ENCODE measurements at regions not wholly inside any gene's neighbourhood (a gene's known extent, or its start where the extent isn't known, plus 50 kb on each side); places are given as distances from the start of the nearest gene placed in this dataset.

- H3K4me3 ChIP-seq (ENCODE audit: low read depth in 1 of 2, low read length in 2 of 2): no peak overlapping the region
- H3K9me3 ChIP-seq (ENCODE audit: low read length): no peaks in the 10 kb centered on the region
- H3K9ac ChIP-seq (ENCODE audit: low read length): no peak overlapping the region
- H3K36me3 ChIP-seq (ENCODE audit: insufficient read depth, low read length): no peaks in the 10 kb centered on the region
- no peak overlapping the region for H3K27ac ChIP-seq (ENCODE audit: low read depth, low read length)
- H3K27me3 ChIP-seq (ENCODE audit: control insufficient read depth in 1 of 2, insufficient read depth in 2 of 2, low read length in 2 of 2): peaks cover 0 to 6% of the 10 kb centered on the region in 2 donors
- H3K4me1 ChIP-seq (ENCODE audit: insufficient read depth, low read length): no peaks in the 10 kb centered on the region
These were observed 1184.5 kb downstream of the BRD1 start for GRCh38 chr22:48643066-48643731.

DNA sequence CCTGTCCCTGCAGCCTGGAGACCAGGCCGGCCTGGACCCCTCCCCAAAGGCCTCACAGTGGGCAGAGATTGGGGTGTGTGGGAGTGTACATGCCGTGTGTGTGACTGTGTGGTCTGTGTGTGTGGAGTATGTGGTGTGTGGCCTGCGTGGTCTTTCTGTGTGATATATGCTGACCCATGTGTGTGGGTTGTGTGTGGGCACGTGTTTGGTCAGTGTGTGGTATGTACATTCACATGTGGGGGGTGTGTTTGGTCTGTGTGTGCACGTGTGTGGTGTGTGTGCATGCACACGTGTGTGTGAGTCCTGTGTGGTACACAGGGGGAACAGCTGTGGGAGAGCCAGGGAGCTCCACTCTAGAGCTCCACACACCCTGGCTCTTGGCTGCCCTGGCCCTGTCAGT, 1185.1 kb downstream of the BRD1 start:
- H3K27me3 ChIP-seq (ENCODE audit: control insufficient read depth in 1 of 2, insufficient read depth in 2 of 2, low read length in 2 of 2): peaks cover 0 to 6% of the 10 kb centered on the region in 2 donors
- no peaks in the 10 kb centered on the region for H3K9me3 ChIP-seq (ENCODE audit: low read length)
- H3K9ac ChIP-seq (ENCODE audit: low read length): no peak overlapping the region
- H3K4me3 ChIP-seq (ENCODE audit: low read depth in 1 of 2, low read length in 2 of 2): no peak overlapping the region
- H3K4me1 ChIP-seq (ENCODE audit: insufficient read depth, low read length): no peaks in the 10 kb centered on the region
- no peak overlapping the region for H3K27ac ChIP-seq (ENCODE audit: low read depth, low read length)
- no peaks in the 10 kb centered on the region for H3K36me3 ChIP-seq (ENCODE audit: insufficient read depth, low read length)

GRCh38 chr22:48641906-48642475, 1185.7 kb downstream of the BRD1 start:
- H3K4me1 ChIP-seq (ENCODE audit: insufficient read depth, low read length): no peaks in the 10 kb centered on the region
- H3K27me3 ChIP-seq (ENCODE audit: control insufficient read depth in 1 of 2, insufficient read depth in 2 of 2, low read length in 2 of 2): peaks cover 0 to 6% of the 10 kb centered on the region in 2 donors
- no peak overlapping the region for H3K4me3 ChIP-seq (ENCODE audit: low read depth in 1 of 2, low read length in 2 of 2)
- no peak overlapping the region for H3K27ac ChIP-seq (ENCODE audit: low read depth, low read length)
- H3K9me3 ChIP-seq (ENCODE audit: low read length): no peaks in the 10 kb centered on the region
- H3K36me3 ChIP-seq (ENCODE audit: insufficient read depth, low read length): no peaks in the 10 kb centered on the region
- H3K9ac ChIP-seq (ENCODE audit: low read length): no peak overlapping the region

- no peaks in the 10 kb centered on the region for H3K4me1 ChIP-seq (ENCODE audit: insufficient read depth, low read length)
- no peak overlapping the region for H3K27ac ChIP-seq (ENCODE audit: low read depth, low read length)
- no peak overlapping the region for H3K9ac ChIP-seq (ENCODE audit: low read length)
These were observed 1186.5 kb downstream of the BRD1 start for GRCh38 chr22:48640890-48641841.

GRCh38 chr22:48639896-48640748, 1187.6 kb downstream of the BRD1 start:
- Histone ChIP-seq H3K27ac (ENCODE audit: low read depth, low read length) (no peak overlapping the region), H3K9ac (ENCODE audit: low read length) (no peak overlapping the region), H3K9me3 (ENCODE audit: low read length) (no peaks in the 10 kb centered on the region), H3K27me3 (ENCODE audit: control insufficient read depth in 1 of 2, insufficient read depth in 2 of 2, low read length in 2 of 2) (peaks cover 0 to 6% of the 10 kb centered on the region in 2 donors), H3K4me3 (ENCODE audit: low read depth in 1 of 2, low read length in 2 of 2) (no peak overlapping the region), H3K36me3 (ENCODE audit: insufficient read depth, low read length) (no peaks in the 10 kb centered on the region), H3K4me1 (ENCODE audit: insufficient read depth, low read length) (no peaks in the 10 kb centered on the region)

More at GRCh38 chr22:48640890-48641841, 1186.5 kb downstream of the BRD1 start:
- H3K9me3 ChIP-seq (ENCODE audit: low read length): no peaks in the 10 kb centered on the region
- H3K36me3 ChIP-seq (ENCODE audit: insufficient read depth, low read length): no peaks in the 10 kb centered on the region
- H3K27me3 ChIP-seq (ENCODE audit: control insufficient read depth in 1 of 2, insufficient read depth in 2 of 2, low read length in 2 of 2): peaks cover 0 to 6% of the 10 kb centered on the region in 2 donors
- no peak overlapping the region for H3K4me3 ChIP-seq (ENCODE audit: low read depth in 1 of 2, low read length in 2 of 2)

DNA sequence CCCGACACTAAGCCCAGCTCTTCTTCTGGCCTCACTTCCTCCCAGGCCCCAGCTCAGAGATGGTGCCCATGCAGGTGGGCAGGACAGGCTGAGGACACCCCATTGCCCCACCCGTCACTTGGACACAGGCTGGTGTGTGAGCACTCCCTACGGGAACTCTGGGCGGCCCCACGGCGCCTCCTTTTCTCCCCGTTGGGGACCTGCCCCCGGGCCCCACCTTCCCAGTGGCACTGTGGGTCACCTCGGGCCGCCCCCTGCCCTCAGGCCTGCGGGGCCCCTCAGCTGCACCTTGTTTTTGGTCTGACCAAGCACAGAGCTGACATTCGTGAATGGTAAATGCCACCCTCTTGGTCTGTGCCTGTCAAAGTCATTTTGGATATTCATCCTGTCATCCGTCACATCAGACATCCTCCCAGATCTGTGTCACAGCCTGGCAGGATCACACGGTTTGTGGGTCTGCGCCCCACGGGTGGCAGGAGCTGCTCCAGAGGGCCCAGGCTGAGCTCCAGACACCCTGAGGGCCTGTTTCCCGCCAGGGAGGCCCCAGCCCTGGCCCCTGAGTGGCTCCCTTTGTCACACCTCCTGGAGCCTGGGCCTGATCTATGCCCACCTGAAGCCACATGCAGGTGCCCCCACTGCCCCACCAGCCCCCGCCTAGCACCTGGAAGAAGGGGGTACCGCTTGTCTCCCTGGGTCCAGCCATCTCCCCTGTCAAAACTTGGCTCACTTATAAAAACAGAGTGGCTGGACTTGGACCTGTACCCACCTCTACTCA, 1188.5 kb downstream of the BRD1 start:
- Histone ChIP-seq H3K36me3 (ENCODE audit: insufficient read depth, low read length) (no peaks in the 10 kb centered on the region), H3K27ac (ENCODE audit: low read depth, low read length) (no peak overlapping the region), H3K4me3 (ENCODE audit: low read depth in 1 of 2, low read length in 2 of 2) (no peak overlapping the region), H3K4me1 (ENCODE audit: insufficient read depth, low read length) (no peaks in the 10 kb centered on the region), H3K27me3 (ENCODE audit: control insufficient read depth in 1 of 2, insufficient read depth in 2 of 2, low read length in 2 of 2) (peaks cover 0 to 6% of the 10 kb centered on the region in 2 donors), H3K9ac (ENCODE audit: low read length) (no peak overlapping the region), H3K9me3 (ENCODE audit: low read length) (no peaks in the 10 kb centered on the region)

DNA sequence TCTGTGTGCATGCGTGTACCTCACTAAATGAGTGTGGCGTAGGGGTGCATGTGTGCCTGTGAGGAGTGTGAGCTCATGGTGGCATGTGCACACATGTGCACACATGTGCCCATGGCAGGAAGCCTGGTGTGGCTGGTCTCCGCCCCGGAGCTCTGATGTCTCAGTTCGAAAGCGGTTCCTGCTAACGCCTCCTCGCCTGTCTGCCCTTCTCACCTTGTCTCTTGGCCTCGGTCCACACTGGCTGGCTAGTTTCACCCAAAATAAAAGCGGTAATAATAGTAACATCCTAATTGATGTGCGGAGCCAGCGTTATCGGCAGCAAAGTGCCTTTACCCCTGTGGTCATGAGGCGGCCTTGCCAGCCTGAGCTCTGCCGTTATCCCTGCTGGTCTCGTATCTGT, 1190.4 kb downstream of the BRD1 start:
- Histone ChIP-seq H3K9ac (ENCODE audit: low read length) (no peak overlapping the region), H3K4me1 (ENCODE audit: insufficient read depth, low read length) (no peaks in the 10 kb centered on the region), H3K27me3 (ENCODE audit: control insufficient read depth in 1 of 2, insufficient read depth in 2 of 2, low read length in 2 of 2) (peaks cover 0 to 6% of the 10 kb centered on the region in 2 donors), H3K4me3 (ENCODE audit: low read depth in 1 of 2, low read length in 2 of 2) (no peak overlapping the region), H3K36me3 (ENCODE audit: insufficient read depth, low read length) (no peaks in the 10 kb centered on the region), H3K9me3 (ENCODE audit: low read length) (no peaks in the 10 kb centered on the region), H3K27ac (ENCODE audit: low read depth, low read length) (no peak overlapping the region)

GRCh38 chr22:48636746-48637145, 1190.9 kb downstream of the BRD1 start:
- Histone ChIP-seq H3K4me1 (ENCODE audit: insufficient read depth, low read length) (no peaks in the 10 kb centered on the region), H3K4me3 (ENCODE audit: low read depth in 1 of 2, low read length in 2 of 2) (no peak overlapping the region), H3K9ac (ENCODE audit: low read length) (no peak overlapping the region), H3K36me3 (ENCODE audit: insufficient read depth, low read length) (no peaks in the 10 kb centered on the region), H3K27me3 (ENCODE audit: control insufficient read depth in 1 of 2, insufficient read depth in 2 of 2, low read length in 2 of 2) (peaks cover 0 to 6% of the 10 kb centered on the region in 2 donors), H3K9me3 (ENCODE audit: low read length) (no peaks in the 10 kb centered on the region), H3K27ac (ENCODE audit: low read depth, low read length) (no peak overlapping the region)

GRCh38 chr22:48635816-48636215, 1191.9 kb downstream of the BRD1 start:
- Histone ChIP-seq H3K27me3 (ENCODE audit: control insufficient read depth in 1 of 2, insufficient read depth in 2 of 2, low read length in 2 of 2) (peaks cover 0 to 6% of the 10 kb centered on the region in 2 donors), H3K9ac (ENCODE audit: low read length) (no peak overlapping the region), H3K9me3 (ENCODE audit: low read length) (no peaks in the 10 kb centered on the region), H3K27ac (ENCODE audit: low read depth, low read length) (no peak overlapping the region), H3K36me3 (ENCODE audit: insufficient read depth, low read length) (no peaks in the 10 kb centered on the region), H3K4me3 (ENCODE audit: low read depth in 1 of 2, low read length in 2 of 2) (no peak overlapping the region), H3K4me1 (ENCODE audit: insufficient read depth, low read length) (no peaks in the 10 kb centered on the region)

DNA sequence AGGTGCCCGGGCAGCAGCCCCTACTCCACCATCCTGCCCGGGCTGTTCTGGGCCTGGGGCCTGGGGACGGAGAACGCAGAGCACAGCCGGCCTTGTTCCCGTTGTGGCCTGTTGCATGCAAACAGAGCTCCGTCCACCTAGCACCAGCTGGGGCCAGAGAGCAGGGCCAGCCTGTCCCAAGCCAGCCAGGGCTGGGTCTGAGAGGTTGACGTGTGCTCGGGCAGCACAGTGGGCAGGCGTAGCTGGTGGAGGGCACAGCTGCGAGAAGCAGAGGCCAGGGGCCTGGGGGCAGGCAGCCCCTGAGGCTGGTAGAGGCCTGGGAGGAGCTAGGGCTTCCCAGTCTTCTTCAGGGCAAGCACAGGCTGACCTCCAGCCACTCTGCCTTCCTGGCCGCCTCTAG, 1192.6 kb downstream of the BRD1 start:
- Histone ChIP-seq H3K36me3 (ENCODE audit: insufficient read depth, low read length) (no peaks in the 10 kb centered on the region), H3K4me1 (ENCODE audit: insufficient read depth, low read length) (no peaks in the 10 kb centered on the region), H3K27me3 (ENCODE audit: control insufficient read depth in 1 of 2, insufficient read depth in 2 of 2, low read length in 2 of 2) (peaks cover 0 to 3% of the 10 kb centered on the region in 2 donors), H3K9me3 (ENCODE audit: low read length) (no peaks in the 10 kb centered on the region), H3K27ac (ENCODE audit: low read depth, low read length) (no peak overlapping the region), H3K9ac (ENCODE audit: low read length) (no peak overlapping the region), H3K4me3 (ENCODE audit: low read depth in 1 of 2, low read length in 2 of 2) (no peak overlapping the region)
